GM23338 (cell line): ENCODE measurements at regions not wholly inside any gene's neighbourhood (a gene's known extent, or its start where the extent isn't known, plus 50 kb on each side); places are given as distances from the start of the nearest gene placed in this dataset.

Experiments used
- ATAC-seq: fragments of 200-7000 bp; cut with Tn5 transposase; 3 replicates; pipeline ENCODE4 v1.9.1; 2020
- DNase-seq: peaks from one replicate; pipeline ENCODE4 v3.0.0-alpha.2; 2015; ENCODE audit warnings: low spot score
- H2AFZ ChIP-seq: fragments of 200-600 bp; sonication (generic); 2 replicates; pipeline ENCODE4 v1.8.0; 2016; ENCODE audit warnings: antibody characterized with exemption, mild to moderate bottlenecking, moderate library complexity
- H3F3A ChIP-seq: fragments of 200-600 bp; sonication (generic); replicated peaks from 2 replicates; pipeline ENCODE4 v1.8.0; 2017; ENCODE audit warnings: antibody characterized with exemption, mixed run types, low read depth
- H3K27ac ChIP-seq: fragments of 200-600 bp; sonication (generic); 2 replicates; pipeline ENCODE4 v1.6.1; 2016; ENCODE audit warnings: low read depth
- H3K27me3 ChIP-seq: fragments of 200-600 bp; sonication (generic); 2 replicates; pipeline ENCODE4 v1.8.0; 2016; ENCODE audit warnings: mild to moderate bottlenecking, mixed run types, moderate library complexity; ENCODE audit not compliant: insufficient read depth
- H3K36me3 ChIP-seq: fragments of 200-600 bp; sonication (generic); 2 replicates; pipeline ENCODE4 v1.8.0; 2016; ENCODE audit warnings: mild to moderate bottlenecking; ENCODE audit not compliant: insufficient read depth
- H3K4me1 ChIP-seq: fragments of 200-600 bp; sonication (generic); 2 replicates; pipeline ENCODE4 v1.8.0; 2016; ENCODE audit warnings: mild to moderate bottlenecking, moderate library complexity; ENCODE audit not compliant: insufficient read depth
- H3K4me2 ChIP-seq: fragments of 200-600 bp; sonication (generic); 2 replicates; pipeline ENCODE4 v1.7.1; 2017; ENCODE audit warnings: mixed run types
- H3K4me3 ChIP-seq: fragments of 200-600 bp; sonication (generic); 2 replicates; pipeline ENCODE4 v1.6.1; 2016; ENCODE audit warnings: mixed run types
- H3K79me2 ChIP-seq: fragments of 200-600 bp; sonication (generic); replicated peaks from 2 replicates; pipeline ENCODE4 v1.8.0; 2017; ENCODE audit warnings: mild to moderate bottlenecking; ENCODE audit not compliant: insufficient read depth
- H3K9me2 ChIP-seq: fragments of 200-600 bp; sonication (generic); 2 replicates; pipeline ENCODE4 v1.8.0; 2017; ENCODE audit not compliant: insufficient read depth
- H4K20me1 ChIP-seq: fragments of 200-600 bp; sonication (generic); replicated peaks from 2 replicates; pipeline ENCODE4 v1.8.0; 2017; ENCODE audit warnings: mild to moderate bottlenecking; ENCODE audit not compliant: insufficient read depth
- H3K27ac Mint-ChIP-seq: 2 replicates; pipeline ENCODE4 v1.8.0; 2020; ENCODE audit warnings: inconsistent platforms, mild to moderate bottlenecking, moderate library complexity, mixed read lengths
- H3K27me3 Mint-ChIP-seq: 3 replicates; pipeline ENCODE4 v1.8.0; 2022; ENCODE audit warnings: low read depth, mild to moderate bottlenecking, moderate library complexity, mixed read lengths, inconsistent platforms; ENCODE audit not compliant: insufficient read depth, poor library complexity
- H3K36me3 Mint-ChIP-seq: 3 replicates; pipeline ENCODE4 v1.8.0; 2021; ENCODE audit warnings: low read depth, mild to moderate bottlenecking, inconsistent platforms, moderate library complexity, mixed read lengths
- H3K4me1 Mint-ChIP-seq: 3 replicates; pipeline ENCODE4 v1.8.0; 2020; ENCODE audit warnings: mild to moderate bottlenecking, inconsistent platforms, mixed read lengths
- H3K4me3 Mint-ChIP-seq: 3 replicates; pipeline ENCODE4 v1.8.0; 2021; ENCODE audit warnings: moderate library complexity, mild to moderate bottlenecking, inconsistent platforms, mixed read lengths
- H3K9me3 Mint-ChIP-seq: 3 replicates; pipeline ENCODE4 v1.8.0; 2020; ENCODE audit warnings: moderate library complexity, mild to moderate bottlenecking, inconsistent platforms, mixed read lengths
- CTCF ChIP-seq, 2 experiments: fragments of 200-600 bp in 1 of 2; sonication (generic) in 1 of 2; conservative IDR thresholded peaks; 2 replicates each; pipeline versions ENCODE4 v1.5.1 to v1.6.1; 2016 to 2017; ENCODE audit warnings: antibody characterized with exemption in 2 of 2, low read depth in 2 of 2, mild to moderate bottlenecking in 2 of 2, moderate library complexity in 1 of 2
- ETS1 ChIP-seq: IDR thresholded peaks from 2 replicates; pipeline ENCODE4 v1.6.1; 2016; ENCODE audit warnings: antibody characterized with exemption
- ZNF331 ChIP-seq: fragments of 250-450 bp; sonication (Bioruptor Pico); IDR thresholded peaks from 2 replicates; pipeline ENCODE4 v1.5.0; 2020; ENCODE audit warnings: low read depth, mild to moderate bottlenecking, moderate library complexity
- TF ChIP-seq, protein P1 (sequence below): fragments of 250-450 bp; sonication (Bioruptor Pico); IDR thresholded peaks from 2 replicates; pipeline ENCODE4 v1.5.0; 2020; ENCODE audit warnings: mild to moderate bottlenecking, moderate library complexity

GRCh38 chr1:232880354-232880753 lies 70.1 kb upstream of the NTPCR start:
- TF ChIP-seq ETS1 (no peak), CTCF (conservative IDR thresholded peaks at IDR 0.05; ENCODE audit: low read depth in 2 of 2) (peak; percentile 80), ZNF331 (CRISPR knock-in tag) (no peak)
- TF ChIP-seq, protein P1, sequence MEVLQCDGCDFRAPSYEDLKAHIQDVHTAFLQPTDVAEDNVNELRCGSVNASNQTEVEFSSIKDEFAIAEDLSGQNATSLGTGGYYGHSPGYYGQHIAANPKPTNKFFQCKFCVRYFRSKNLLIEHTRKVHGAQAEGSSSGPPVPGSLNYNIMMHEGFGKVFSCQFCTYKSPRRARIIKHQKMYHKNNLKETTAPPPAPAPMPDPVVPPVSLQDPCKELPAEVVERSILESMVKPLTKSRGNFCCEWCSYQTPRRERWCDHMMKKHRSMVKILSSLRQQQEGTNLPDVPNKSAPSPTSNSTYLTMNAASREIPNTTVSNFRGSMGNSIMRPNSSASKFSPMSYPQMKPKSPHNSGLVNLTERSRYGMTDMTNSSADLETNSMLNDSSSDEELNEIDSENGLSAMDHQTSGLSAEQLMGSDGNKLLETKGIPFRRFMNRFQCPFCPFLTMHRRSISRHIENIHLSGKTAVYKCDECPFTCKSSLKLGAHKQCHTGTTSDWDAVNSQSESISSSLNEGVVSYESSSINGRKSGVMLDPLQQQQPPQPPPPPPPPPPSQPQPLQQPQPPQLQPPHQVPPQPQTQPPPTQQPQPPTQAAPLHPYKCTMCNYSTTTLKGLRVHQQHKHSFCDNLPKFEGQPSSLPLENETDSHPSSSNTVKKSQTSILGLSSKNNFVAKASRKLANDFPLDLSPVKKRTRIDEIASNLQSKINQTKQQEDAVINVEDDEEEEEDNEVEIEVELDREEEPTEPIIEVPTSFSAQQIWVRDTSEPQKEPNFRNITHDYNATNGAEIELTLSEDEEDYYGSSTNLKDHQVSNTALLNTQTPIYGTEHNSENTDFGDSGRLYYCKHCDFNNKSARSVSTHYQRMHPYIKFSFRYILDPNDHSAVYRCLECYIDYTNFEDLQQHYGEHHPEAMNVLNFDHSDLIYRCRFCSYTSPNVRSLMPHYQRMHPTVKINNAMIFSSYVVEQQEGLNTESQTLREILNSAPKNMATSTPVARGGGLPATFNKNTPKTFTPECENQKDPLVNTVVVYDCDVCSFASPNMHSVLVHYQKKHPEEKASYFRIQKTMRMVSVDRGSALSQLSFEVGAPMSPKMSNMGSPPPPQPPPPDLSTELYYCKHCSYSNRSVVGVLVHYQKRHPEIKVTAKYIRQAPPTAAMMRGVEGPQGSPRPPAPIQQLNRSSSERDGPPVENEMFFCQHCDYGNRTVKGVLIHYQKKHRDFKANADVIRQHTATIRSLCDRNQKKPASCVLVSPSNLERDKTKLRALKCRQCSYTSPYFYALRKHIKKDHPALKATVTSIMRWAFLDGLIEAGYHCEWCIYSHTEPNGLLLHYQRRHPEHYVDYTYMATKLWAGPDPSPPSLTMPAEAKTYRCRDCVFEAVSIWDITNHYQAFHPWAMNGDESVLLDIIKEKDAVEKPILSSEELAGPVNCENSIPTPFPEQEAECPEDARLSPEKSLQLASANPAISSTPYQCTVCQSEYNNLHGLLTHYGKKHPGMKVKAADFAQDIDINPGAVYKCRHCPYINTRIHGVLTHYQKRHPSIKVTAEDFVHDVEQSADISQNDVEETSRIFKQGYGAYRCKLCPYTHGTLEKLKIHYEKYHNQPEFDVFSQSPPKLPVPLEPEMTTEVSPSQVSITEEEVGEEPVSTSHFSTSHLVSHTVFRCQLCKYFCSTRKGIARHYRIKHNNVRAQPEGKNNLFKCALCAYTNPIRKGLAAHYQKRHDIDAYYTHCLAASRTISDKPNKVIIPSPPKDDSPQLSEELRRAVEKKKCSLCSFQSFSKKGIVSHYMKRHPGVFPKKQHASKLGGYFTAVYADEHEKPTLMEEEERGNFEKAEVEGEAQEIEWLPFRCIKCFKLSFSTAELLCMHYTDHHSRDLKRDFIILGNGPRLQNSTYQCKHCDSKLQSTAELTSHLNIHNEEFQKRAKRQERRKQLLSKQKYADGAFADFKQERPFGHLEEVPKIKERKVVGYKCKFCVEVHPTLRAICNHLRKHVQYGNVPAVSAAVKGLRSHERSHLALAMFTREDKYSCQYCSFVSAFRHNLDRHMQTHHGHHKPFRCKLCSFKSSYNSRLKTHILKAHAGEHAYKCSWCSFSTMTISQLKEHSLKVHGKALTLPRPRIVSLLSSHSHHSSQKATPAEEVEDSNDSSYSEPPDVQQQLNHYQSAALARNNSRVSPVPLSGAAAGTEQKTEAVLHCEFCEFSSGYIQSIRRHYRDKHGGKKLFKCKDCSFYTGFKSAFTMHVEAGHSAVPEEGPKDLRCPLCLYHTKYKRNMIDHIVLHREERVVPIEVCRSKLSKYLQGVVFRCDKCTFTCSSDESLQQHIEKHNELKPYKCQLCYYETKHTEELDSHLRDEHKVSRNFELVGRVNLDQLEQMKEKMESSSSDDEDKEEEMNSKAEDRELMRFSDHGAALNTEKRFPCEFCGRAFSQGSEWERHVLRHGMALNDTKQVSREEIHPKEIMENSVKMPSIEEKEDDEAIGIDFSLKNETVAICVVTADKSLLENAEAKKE (CRISPR knock-in tag): 0 out of 2 replicates have a peak, but pooled peaks have one; percentile 24
- H3K4me2 ChIP-seq: no peak overlapping the region
- no peaks in the 10 kb centered on the region for H3F3A ChIP-seq
- DNase-seq (peak; percentile 83), ATAC-seq (peak; percentile 97)
- no peaks in the 10 kb centered on the region for H4K20me1 ChIP-seq
- H3K27me3 ChIP-seq: no peaks in the 10 kb centered on the region
- H3K9me2 ChIP-seq: peaks cover 15% of the 10 kb centered on the region
- H3K79me2 ChIP-seq: no peaks in the 10 kb centered on the region
- no peak overlapping the region for H3K4me3 ChIP-seq
- no peak overlapping the region for H3K27ac ChIP-seq
- H2AFZ ChIP-seq: no peak overlapping the region
- H3K36me3 ChIP-seq: no peaks in the 10 kb centered on the region
- no peaks in the 10 kb centered on the region for H3K4me1 ChIP-seq
- H3K4me1 Mint-ChIP-seq: no peaks in the 10 kb centered on the region
- H3K4me3 Mint-ChIP-seq: no peak overlapping the region
- no peaks in the 10 kb centered on the region for H3K36me3 Mint-ChIP-seq
- no peak overlapping the region for H3K27ac Mint-ChIP-seq
- no peaks in the 10 kb centered on the region for H3K9me3 Mint-ChIP-seq
- H3K27me3 Mint-ChIP-seq: no peaks in the 10 kb centered on the region
